Inflammatory macrophage (primary cell): ENCODE measurements at regions not wholly inside any gene's neighbourhood (a gene's known extent, or its start where the extent isn't known, plus 50 kb on each side); places are given as distances from the start of the nearest gene placed in this dataset.

Source experiments
- DNase-seq, 2 donors: peaks; one replicate each; pipeline ENCODE4 v3.0.0-alpha.2; 2020 to 2022

DNA sequence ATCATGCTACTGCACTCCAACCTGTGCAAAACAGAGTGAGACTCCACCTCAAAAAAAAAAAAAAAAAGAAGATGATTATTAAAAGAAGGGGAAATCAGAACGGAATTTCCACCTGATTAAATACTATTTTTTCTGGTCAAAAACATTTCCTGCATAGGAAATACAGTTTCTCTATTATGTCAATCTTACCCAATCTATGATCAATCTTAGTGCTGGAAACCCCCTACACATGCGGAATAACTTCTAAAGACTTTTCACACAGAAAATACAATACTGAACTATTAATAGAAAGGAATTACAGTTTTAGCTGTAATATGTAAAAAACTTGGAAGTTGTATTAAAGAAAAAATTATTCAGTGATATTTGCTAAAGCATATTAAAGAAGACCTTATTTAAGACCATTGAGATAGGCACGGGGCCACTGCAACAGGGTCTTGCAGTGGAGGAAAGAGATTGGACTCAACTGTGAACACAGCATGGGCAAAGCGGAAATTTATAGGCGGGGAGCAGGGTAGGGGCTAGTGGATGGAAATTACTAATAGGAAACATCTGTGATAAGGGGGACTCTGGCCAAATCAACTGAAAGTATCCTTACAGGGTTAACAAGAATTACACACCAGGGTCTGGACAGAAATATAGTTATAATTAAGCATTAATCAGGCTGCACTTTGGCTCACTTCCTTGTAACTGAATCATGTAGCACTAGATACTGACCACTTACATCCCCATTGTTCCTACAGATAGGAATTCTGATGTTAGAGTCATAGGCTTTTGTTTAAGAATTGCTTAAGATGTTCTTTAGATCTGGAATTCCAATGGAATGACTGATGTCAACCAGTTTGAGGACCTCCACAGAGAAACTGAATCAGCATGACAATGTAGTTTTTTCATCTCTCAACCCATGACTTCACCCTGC, 411.5 kb upstream of the DDI1 start:
- DNase-seq, result no peak

- DNase-seq, result no peak
These were observed 410.8 kb upstream of the DDI1 start for GRCh38 chr11:103625624-103625965.

DNA sequence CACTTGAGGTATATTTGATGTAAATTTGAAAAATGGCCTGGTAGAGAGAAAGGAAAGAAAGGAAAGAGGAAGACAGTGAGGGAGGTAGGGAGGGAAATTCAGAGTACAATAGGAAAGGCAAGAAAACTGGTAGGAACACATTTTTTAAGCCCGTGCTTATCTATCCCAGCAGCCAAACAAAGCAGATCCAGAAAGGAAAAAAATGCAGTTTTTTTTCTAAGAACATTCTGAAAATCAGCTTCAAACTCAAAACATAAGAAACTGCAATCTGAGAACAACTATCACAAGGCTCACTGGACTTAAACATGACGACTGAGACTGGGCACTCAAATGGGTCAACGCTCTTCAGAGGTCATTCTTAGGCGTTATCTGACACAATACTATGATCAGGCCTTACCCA, 408.3 kb upstream of the DDI1 start:
- DNase-seq, result no peak

DNA sequence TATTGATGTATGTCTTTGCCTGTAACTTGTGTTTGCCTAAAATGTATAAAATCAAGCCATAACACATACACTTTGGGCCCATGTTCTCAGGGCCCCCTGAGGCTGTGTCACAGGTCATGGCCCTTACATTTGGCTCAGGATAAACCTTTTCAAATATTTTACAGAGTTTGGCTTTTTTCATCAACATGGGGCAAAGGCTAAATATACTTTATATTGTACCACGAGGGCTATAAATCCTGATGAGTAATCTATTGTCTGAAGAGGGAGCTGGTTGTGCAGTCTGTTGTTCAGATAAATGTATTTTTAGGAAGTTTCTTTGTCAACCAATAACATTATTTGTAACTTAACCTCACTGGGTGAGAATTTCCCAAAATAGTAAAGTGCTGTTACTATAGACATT, 404.6 kb upstream of the DDI1 start:
- no peak for DNase-seq

DNA sequence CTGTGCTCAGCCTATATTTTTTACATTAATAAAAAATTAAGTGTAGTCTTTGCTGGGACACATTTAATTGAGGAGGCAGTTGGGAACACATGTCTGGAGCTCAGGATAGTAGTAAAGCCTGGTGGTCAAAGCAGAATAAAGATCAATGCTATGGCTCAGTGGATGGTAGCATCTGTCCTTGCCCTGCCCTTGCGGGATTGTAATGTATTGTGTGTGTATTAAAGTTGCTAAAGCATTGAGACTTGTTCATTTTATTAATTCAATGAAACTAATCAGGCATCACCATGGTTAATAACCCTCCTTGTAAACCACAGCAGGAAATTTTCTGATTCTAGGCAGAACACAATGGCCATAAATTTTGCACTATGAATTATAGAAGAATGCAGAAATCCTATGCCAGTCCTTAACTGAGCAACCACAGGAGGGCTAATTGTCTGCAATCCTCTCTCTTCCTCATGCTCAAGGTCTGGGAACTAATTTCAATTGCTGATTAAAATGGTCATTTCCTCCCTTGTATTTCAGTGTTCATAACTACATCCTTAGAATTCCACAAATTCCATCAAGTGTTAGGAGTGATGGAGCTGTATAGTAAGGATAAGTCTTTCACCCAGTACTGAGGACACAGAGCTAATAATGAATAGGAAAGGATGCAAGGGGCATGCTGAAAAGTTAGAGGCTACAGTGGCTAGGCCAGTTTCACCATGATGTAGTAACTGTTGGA, 403.2 kb upstream of the DDI1 start:
- no peak for DNase-seq

GRCh38 chr11:103633819-103634590, 402.4 kb upstream of the DDI1 start:
- no peak for DNase-seq

- no peak for DNase-seq
These were observed 400.2 kb upstream of the DDI1 start for GRCh38 chr11:103636232-103636631.

DNA sequence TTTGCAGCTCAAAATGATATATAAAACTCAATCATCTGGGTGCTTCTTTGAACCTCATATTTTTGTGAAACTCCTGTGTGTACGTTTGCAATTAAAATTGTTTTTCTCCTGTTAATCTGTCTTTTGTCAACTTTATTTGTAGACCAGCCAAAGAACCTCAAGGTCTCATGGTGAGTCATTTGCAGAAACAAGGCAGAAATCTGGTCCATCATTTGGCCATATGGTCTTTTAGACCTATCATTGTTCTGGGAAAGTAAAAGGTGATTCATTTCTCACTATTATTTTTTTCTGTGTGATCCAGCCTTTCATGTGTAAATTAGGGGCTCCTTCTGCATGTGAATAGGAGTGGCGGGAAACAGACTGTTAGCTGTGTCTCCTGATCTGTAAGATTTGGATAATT, 399.1 kb upstream of the DDI1 start:
- DNase-seq, result no peak

GRCh38 chr11:103637831-103638230, 398.6 kb upstream of the DDI1 start:
- DNase-seq, result no peak

DNA sequence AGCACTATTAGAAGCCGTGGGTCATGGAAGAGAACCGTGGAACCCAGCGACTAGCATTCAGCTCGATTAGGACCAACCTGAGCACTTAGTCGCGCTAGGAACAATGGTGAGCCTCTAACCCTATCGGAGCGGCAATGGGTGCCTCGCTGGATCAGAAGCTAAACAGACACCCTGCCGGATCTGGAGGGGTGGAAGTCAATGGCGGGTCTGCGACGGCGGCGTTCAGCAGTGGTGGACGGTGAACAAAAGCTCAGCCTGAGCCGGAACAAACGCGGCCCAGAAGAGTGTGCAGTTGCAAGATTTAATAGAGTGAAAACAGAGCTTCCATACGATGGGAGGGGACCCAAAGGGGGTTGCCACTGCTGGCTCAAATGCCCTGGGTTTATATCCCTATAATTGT, 391.8 kb upstream of the DDI1 start:
- DNase-seq, result no peak

- no peak for DNase-seq
These were observed 388.4 kb upstream of the DDI1 start for GRCh38 chr11:103648054-103648453.

- no peak for DNase-seq
These were observed 387.6 kb upstream of the DDI1 start for GRCh38 chr11:103648670-103649400.

- no peak for DNase-seq
These were observed 387.0 kb upstream of the DDI1 start for GRCh38 chr11:103649401-103649895.

GRCh38 chr11:103650330-103650729, 386.1 kb upstream of the DDI1 start:
- no peak for DNase-seq

DNA sequence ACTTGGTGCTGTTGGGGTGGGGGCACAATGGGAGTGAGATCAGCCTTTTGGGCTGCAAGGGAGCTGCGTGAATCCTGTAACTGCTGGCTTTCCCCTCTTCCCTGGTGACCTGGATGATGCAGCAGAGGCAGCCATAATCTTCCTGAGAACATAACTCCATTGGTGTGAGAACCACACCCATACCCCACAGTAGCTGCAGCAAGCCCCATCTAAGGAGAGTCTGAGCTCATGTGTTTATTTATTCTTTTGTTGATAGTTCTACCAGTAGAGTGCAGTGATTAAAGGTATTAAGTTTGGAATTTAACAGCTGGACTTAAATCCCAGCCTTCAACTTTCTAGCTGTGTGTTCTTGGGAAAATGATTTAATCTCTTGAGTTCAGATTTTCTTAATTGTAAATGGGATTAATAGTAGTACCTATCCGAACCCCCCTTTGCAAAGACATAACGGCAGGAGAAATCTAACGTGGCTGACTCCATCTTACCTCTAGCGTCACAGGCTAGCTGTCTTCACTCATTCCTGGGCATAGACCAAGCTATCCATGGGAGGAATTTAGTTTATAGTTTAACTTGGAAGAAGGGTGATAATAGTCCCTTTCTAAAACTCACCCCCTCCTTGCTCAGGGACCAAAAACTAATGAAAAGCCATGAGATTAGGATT, 385.0 kb upstream of the DDI1 start:
- DNase-seq, result no peak

DNA sequence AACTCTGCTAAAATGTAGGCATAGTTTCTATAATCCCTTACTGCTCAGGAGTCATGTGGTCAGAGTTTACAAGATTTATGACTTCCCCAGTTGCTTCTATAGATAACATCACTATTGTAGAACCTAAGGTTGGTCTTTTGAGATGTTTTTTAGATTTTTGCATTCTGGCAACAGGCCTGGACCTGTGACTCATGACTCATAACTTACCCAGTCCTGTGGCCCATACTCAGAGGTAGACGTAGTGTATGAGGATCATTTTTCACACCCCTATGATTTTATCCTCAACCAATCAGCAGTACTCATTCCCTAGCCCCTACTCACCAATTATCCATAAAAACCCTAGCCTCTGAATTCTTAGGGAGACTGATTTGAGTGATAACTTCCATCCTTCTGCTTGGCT, 384.4 kb upstream of the DDI1 start:
- DNase-seq, result no peak

DNA sequence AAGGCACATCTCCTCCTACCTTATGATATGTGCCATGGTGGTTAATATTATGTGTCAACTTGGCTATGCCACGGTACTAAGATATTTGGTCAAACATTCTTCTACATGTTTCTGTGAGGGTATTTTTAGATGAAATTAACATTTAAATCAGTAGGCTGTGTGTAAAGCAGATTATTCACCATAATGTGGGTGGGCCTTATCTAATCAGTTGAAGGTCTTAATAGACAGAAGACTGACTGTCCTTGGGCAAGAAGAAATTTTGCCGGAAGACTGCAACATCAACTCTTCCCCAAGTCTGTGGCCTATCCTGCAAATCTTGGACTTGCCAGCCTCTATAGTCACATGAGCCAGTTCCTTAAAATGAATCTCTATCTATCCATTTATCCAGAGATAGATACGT, 380.1 kb upstream of the DDI1 start:
- no peak for DNase-seq

- no peak for DNase-seq
These were observed 377.2 kb upstream of the DDI1 start for GRCh38 chr11:103659206-103659618.

DNA sequence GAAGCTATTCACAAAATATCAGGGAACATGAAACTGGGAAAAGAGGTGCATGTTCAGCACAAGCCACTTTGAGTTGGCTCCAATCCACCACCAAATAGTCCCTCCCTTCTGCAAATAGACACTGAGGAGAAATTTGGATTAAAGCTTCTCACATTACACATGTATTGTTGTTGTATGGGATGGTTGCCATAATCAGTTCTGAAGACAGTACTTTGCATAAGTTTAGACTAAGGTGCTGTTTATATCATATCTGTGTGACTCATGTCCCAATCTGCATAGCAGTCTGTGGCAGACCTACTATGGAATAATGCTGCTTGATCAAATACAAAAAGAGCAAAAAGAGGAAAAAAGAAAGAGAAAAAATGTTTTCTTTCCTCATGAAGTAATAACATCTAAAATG, 376.7 kb upstream of the DDI1 start:
- DNase-seq, result no peak

- DNase-seq, result no peak
These were observed 375.3 kb upstream of the DDI1 start for GRCh38 chr11:103661185-103661584.

DNA sequence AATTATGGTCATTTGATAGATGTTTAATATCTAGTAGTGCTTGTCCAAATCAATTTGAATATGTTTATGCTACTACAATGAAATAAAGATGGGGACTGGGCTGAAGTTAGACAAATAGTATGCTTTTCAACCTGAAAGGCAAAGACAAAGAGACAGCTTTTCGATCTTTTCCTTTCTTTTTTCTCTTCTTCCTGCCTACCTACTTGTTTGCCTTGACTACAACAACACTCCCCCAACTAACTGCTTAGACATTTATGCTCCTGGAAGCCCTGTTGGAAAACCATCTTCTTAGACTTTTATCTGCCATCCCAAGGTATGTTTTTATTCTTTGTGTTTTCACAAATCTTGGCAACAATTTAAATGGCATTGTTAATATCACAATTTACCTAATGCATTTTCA, 374.4 kb upstream of the DDI1 start:
- no peak for DNase-seq

DNA sequence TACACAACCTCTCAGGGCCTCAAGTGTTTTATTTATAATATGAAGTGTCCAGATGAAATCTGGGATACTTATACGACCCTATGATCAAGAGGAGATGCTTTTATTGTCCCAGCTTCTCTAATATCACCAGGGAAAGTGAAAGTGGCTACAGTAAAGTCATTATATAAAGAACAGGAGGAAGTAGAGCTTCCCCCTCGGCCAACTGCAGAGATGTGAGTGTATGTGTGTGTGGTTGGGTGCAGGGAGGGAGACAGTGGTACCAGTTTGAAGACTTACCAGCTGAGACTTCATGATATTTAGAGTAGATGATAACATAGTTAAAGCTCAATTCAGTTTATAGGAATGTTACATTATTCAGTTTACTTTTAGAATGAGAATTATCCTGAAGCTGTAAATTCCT, 373.6 kb upstream of the DDI1 start:
- peak; percentile 13 to 35 for DNase-seq
